Progenitor cell of endocrine pancreas (in vitro differentiated cells): ENCODE measurements at regions not wholly inside any gene's neighbourhood (a gene's known extent, or its start where the extent isn't known, plus 50 kb on each side); places are given as distances from the start of the nearest gene placed in this dataset.

Experiments used
- DNase-seq: peaks from one replicate; pipeline ENCODE4 v3.0.0; 2021; ENCODE audit warnings: low spot score; ENCODE audit not compliant: unreplicated experiment
- H3K27ac Mint-ChIP-seq: 2 replicates; pipeline ENCODE4 v1.8.0; 2021; ENCODE audit warnings: mild to moderate bottlenecking, moderate library complexity, mixed read lengths
- H3K27me3 Mint-ChIP-seq: 2 replicates; pipeline ENCODE4 v1.8.0; 2021; ENCODE audit warnings: mixed read lengths
- H3K36me3 Mint-ChIP-seq: 2 replicates; pipeline ENCODE4 v1.8.0; 2022; ENCODE audit warnings: mixed read lengths; ENCODE audit not compliant: insufficient read depth
- H3K4me1 Mint-ChIP-seq: 2 replicates; pipeline ENCODE4 v1.8.0; 2021; ENCODE audit warnings: low read depth, mixed read lengths
- H3K4me3 Mint-ChIP-seq: 2 replicates; pipeline ENCODE4 v1.8.0; 2021; ENCODE audit warnings: low read depth, mild to moderate bottlenecking, moderate library complexity, mixed read lengths
- H3K9me3 Mint-ChIP-seq: 2 replicates; pipeline ENCODE4 v1.8.0; 2021; ENCODE audit warnings: low read depth, mixed read lengths
- TF ChIP-seq, protein P1 (sequence below): fragments of 200-600 bp; sonication (generic); IDR thresholded peaks from one replicate; pipeline ENCODE4 v1.5.0; 2021; ENCODE audit warnings: antibody characterized with exemption, mild to moderate bottlenecking; ENCODE audit not compliant: unreplicated experiment

DNA sequence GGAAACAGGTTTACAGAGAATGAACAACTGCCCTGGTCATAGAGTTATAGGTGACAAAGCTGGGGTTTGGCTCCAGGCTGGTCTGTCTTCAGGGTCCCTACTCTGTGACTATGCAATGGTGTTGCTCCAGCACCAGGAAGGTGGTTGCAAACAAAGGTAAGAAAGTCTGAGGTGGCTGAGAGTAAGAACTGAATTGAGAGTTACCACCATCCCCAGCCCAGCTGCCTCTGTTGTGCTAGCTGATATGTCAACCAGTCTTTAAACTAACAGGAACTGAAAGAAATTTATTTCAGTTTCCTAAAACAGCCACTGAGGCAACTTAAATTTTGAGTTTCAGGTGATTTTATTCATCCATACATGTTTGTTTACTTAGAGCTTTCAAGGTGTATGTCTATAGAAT is 111.0 kb upstream of the LRIG3 start:
- no peaks in the 10 kb centered on the region for H3K9me3 Mint-ChIP-seq
- H3K4me1 Mint-ChIP-seq = peaks cover 9% of the 10 kb centered on the region
- no peaks in the 10 kb centered on the region for H3K36me3 Mint-ChIP-seq
- no peak for DNase-seq
- no peaks in the 10 kb centered on the region for H3K27me3 Mint-ChIP-seq
- TF ChIP-seq, protein P1, sequence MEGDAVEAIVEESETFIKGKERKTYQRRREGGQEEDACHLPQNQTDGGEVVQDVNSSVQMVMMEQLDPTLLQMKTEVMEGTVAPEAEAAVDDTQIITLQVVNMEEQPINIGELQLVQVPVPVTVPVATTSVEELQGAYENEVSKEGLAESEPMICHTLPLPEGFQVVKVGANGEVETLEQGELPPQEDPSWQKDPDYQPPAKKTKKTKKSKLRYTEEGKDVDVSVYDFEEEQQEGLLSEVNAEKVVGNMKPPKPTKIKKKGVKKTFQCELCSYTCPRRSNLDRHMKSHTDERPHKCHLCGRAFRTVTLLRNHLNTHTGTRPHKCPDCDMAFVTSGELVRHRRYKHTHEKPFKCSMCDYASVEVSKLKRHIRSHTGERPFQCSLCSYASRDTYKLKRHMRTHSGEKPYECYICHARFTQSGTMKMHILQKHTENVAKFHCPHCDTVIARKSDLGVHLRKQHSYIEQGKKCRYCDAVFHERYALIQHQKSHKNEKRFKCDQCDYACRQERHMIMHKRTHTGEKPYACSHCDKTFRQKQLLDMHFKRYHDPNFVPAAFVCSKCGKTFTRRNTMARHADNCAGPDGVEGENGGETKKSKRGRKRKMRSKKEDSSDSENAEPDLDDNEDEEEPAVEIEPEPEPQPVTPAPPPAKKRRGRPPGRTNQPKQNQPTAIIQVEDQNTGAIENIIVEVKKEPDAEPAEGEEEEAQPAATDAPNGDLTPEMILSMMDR = no peak
- H3K27ac Mint-ChIP-seq = peak overlapping the region; percentile 9
- H3K4me3 Mint-ChIP-seq = no peak overlapping the region

DNA sequence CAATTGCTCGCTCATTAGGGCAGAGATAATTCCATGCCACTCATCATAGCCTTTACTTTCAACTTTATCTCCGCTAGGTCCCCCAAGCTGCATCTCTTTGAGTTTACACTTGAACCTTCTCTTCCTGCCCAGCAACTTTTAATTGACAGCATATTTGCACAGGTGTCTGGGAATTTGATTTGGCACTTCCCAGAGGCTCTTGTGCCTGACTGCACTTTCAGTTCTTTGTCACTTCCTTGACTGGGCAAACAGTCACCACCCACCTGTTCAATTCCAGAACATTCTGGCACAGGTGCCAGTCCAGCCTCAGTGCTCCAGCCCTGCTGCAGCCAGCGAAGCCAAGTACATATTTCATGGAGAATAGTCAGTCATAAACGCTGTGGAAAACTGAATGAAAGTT is 110.1 kb upstream of the LRIG3 start:
- DNase-seq = no peak
- H3K9me3 Mint-ChIP-seq = no peaks in the 10 kb centered on the region
- H3K4me1 Mint-ChIP-seq = peaks cover 9% of the 10 kb centered on the region
- TF ChIP-seq, protein P1 = no peak
- no peaks in the 10 kb centered on the region for H3K27me3 Mint-ChIP-seq
- no peaks in the 10 kb centered on the region for H3K36me3 Mint-ChIP-seq
- no peak overlapping the region for H3K4me3 Mint-ChIP-seq
- no peak overlapping the region for H3K27ac Mint-ChIP-seq

DNA sequence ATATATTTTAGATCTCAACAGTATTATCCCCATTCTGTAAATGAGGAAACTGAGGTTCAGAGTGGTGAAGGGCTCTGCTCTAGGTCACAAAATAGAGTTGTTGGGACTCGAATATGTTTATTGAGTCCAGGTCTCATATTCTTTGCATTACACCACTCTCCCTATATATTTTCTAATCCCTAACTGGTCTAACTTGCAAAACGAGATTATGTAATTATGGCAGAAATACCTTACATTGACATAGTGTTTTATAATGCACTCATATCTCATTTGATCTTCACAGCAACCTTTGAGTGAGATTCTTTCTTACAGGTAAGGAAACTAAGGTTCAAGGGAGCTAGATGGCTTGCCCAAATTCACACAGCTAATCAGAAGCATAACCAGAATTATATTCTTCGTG is 106.9 kb upstream of the LRIG3 start:
- no peak for DNase-seq
- Mint-ChIP-seq H3K36me3 (no peaks in the 10 kb centered on the region), H3K27me3 (no peaks in the 10 kb centered on the region), H3K4me3 (no peak overlapping the region), H3K27ac (no peak overlapping the region), H3K4me1 (peaks cover 9% of the 10 kb centered on the region), H3K9me3 (no peaks in the 10 kb centered on the region)
- TF ChIP-seq, protein P1 = no peak

DNA sequence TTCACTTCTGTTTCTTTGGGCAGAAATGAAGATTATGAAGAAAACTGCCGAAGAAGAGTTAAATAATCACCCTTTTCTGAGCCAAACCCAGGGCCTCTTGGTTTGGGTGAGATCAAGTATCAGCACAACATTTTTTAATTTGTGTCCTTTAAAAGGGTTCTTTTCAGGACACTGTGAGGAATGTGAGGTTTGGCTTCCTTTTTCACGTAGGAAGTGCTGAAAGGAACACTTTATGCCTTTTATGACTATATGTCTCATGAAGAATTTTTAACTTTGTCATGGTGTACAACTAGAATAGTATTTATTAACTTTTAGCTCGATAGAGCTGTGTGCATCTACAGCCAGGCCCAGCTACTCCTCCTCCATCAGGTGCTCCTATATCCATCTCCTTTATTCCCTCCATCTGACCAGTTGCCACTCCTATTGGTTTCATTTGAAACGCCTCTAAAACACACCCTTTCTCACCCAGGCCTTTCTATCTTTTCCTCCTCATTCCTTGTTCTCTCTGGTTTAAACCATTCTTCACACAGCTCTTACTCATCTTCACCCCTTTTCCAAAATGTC is 103.6 kb upstream of the LRIG3 start:
- Mint-ChIP-seq H3K9me3 (no peaks in the 10 kb centered on the region), H3K27me3 (no peaks in the 10 kb centered on the region), H3K27ac (peak overlapping the region; percentile 12), H3K4me3 (no peak overlapping the region), H3K36me3 (no peaks in the 10 kb centered on the region), H3K4me1 (no peaks in the 10 kb centered on the region)
- no peak for DNase-seq
- TF ChIP-seq, protein P1 = no peak

DNA sequence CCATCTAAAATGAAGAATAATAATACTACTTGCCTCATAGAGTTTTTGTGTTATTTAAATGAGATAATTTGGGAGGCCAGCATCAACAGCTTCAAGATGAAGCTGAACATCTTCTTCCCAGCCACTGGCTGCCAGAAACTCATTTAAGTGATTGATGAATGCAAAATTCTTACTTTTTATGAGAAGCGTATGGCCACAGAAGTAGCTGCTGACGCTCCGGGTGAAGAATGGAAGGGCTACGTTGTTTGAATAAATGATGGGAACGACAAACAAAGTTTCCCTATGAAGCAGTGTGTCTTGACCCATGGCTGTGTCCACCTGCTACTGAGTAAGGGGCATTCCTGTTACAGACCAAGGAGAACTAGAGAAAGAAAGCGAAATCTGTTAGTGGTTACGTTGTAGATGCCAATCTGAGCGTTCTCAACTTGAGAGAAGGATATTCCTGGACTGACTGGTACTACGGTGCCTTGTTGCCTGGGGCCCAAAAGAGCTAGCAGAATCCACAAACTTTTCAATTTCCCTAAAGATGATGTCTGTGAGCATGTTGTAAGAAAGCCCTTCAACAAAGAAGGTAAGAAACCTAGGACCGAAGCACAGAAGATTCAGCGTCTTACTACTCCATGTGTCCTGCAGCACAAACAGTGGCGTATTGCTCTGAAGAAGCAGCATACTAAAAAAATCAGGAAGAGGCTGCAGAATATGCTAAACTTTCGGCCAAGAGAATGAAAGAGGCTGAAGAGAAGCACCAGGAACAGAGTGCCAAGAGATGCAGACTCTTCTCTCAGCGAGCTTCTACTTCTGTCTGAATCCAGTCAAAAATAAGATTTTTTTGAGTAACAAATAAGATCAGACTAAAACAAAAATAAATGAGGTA is 100.0 kb upstream of the LRIG3 start:
- H3K36me3 Mint-ChIP-seq = no peaks in the 10 kb centered on the region
- TF ChIP-seq, protein P1 = no peak
- H3K4me1 Mint-ChIP-seq = no peaks in the 10 kb centered on the region
- H3K4me3 Mint-ChIP-seq = no peak overlapping the region
- no peak for DNase-seq
- H3K9me3 Mint-ChIP-seq = no peaks in the 10 kb centered on the region
- H3K27ac Mint-ChIP-seq = no peak overlapping the region
- H3K27me3 Mint-ChIP-seq = no peaks in the 10 kb centered on the region
